ENCODE measurements at regions not wholly inside any gene's neighbourhood (a gene's known extent, or its start where the extent isn't known, plus 50 kb on each side); places are given as distances from the start of the nearest gene placed in this dataset.

DNA sequence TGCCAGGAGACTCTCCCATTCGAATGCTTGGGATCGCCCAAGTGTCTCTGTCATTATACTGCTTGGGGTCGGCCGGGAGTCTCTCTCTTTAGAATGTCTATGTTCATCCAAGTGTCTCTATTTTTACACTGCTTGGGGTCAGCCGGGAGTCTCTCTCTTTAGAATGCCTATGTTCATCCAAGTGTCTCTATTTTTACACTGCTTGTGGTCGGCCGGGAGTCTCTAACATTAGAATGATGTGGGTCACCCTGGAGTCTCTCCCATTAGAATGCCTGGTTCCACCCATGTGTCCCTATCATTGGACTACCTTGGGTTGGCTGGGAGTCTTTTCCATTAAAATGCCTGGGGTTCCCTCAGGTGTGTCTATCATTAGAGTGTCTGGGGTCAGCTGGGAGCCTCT lies 2230.4 kb downstream of the TP53TG3F start:
- Histone ChIP-seq H3K4me2 (ENCODE audit: insufficient read depth, low read length) (no peak overlapping the region), H3K4me1 (ENCODE audit: insufficient read depth, low read length) (no peaks in the 10 kb centered on the region), H3K27ac (ENCODE audit: low read depth, low read length) (no peak overlapping the region), H4K20me1 (ENCODE audit: insufficient read depth, low read length) (no peaks in the 10 kb centered on the region), H2AFZ (ENCODE audit: low read length) (no peak overlapping the region), H3K36me3 (ENCODE audit: insufficient read depth, low read length) (no peaks in the 10 kb centered on the region), H3K4me3 (ENCODE audit: insufficient read depth, low read length) (no peak overlapping the region), H3K9me3 (ENCODE audit: low read depth, low read length) (no peaks in the 10 kb centered on the region), H3K27me3 (ENCODE audit: insufficient read depth, low read length) (no peaks in the 10 kb centered on the region), H3K79me2 (ENCODE audit: insufficient read depth, low read length) (no peaks in the 10 kb centered on the region)
- DNase-seq (ENCODE audit: insufficient read length, low spot score, missing footprints): no peak
- TF ChIP-seq, protein P1, sequence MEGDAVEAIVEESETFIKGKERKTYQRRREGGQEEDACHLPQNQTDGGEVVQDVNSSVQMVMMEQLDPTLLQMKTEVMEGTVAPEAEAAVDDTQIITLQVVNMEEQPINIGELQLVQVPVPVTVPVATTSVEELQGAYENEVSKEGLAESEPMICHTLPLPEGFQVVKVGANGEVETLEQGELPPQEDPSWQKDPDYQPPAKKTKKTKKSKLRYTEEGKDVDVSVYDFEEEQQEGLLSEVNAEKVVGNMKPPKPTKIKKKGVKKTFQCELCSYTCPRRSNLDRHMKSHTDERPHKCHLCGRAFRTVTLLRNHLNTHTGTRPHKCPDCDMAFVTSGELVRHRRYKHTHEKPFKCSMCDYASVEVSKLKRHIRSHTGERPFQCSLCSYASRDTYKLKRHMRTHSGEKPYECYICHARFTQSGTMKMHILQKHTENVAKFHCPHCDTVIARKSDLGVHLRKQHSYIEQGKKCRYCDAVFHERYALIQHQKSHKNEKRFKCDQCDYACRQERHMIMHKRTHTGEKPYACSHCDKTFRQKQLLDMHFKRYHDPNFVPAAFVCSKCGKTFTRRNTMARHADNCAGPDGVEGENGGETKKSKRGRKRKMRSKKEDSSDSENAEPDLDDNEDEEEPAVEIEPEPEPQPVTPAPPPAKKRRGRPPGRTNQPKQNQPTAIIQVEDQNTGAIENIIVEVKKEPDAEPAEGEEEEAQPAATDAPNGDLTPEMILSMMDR (IDR thresholded peaks at IDR 0.05; ENCODE audit: extremely low read depth, low read depth, low read length): no peak

DNA sequence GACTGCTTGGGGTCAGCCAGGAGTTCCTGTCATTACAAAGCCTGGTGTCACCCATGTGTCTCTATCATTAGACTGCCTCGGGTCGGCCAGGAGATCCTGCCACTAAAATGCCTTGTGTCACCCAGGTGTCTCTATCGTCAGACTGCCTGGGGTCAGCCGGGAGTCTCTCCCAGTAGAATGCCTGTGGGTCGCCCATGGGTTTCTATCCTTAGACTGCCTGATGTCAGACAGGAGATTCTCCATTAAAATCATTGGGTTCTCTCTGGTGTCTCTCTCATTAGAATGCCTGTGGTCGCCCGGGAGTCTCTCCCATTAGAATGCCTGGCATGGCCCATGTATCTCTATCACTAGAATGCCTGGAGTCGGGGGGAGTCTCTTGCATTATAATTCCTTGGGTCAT lies 2231.0 kb downstream of the TP53TG3F start:
- Histone ChIP-seq H2AFZ (ENCODE audit: low read length) (no peak overlapping the region), H3K4me1 (ENCODE audit: insufficient read depth, low read length) (no peaks in the 10 kb centered on the region), H3K79me2 (ENCODE audit: insufficient read depth, low read length) (no peaks in the 10 kb centered on the region), H4K20me1 (ENCODE audit: insufficient read depth, low read length) (no peaks in the 10 kb centered on the region), H3K4me3 (ENCODE audit: insufficient read depth, low read length) (no peak overlapping the region), H3K36me3 (ENCODE audit: insufficient read depth, low read length) (no peaks in the 10 kb centered on the region), H3K4me2 (ENCODE audit: insufficient read depth, low read length) (no peak overlapping the region), H3K27ac (ENCODE audit: low read depth, low read length) (no peak overlapping the region), H3K9me3 (ENCODE audit: low read depth, low read length) (no peaks in the 10 kb centered on the region), H3K27me3 (ENCODE audit: insufficient read depth, low read length) (no peaks in the 10 kb centered on the region)
- TF ChIP-seq, protein P1 (IDR thresholded peaks at IDR 0.05; ENCODE audit: extremely low read depth, low read depth, low read length): no peak
- no peak for DNase-seq (ENCODE audit: insufficient read length, low spot score, missing footprints)

DNA sequence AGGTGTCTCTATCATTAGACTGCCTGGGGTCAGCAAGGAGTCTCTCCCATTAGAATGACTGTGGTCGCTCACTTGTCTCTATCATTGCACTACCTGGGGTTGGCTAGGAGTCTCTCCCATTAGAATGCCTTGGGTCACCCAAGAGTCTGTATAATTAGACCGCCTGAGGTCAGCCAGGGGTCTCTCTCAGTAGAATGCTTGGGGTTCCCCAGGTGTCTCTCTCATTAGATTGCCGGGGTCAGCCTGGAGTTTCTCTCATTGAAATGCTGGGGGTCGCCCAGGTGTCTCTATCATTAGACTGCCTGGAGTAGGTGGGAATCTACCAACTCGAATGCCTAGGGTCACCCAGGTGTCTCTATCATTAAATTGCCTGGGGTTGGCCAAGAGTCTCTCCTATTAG lies 2231.6 kb downstream of the TP53TG3F start:
- TF ChIP-seq, protein P1 (IDR thresholded peaks at IDR 0.05; ENCODE audit: extremely low read depth, low read depth, low read length): no peak
- no peak overlapping the region for H3K4me3 ChIP-seq (ENCODE audit: insufficient read depth, low read length)
- H2AFZ ChIP-seq (ENCODE audit: low read length): no peak overlapping the region
- no peaks in the 10 kb centered on the region for H4K20me1 ChIP-seq (ENCODE audit: insufficient read depth, low read length)
- H3K4me1 ChIP-seq (ENCODE audit: insufficient read depth, low read length): no peaks in the 10 kb centered on the region
- DNase-seq (ENCODE audit: insufficient read length, low spot score, missing footprints): no peak
- no peaks in the 10 kb centered on the region for H3K36me3 ChIP-seq (ENCODE audit: insufficient read depth, low read length)
- H3K9me3 ChIP-seq (ENCODE audit: low read depth, low read length): no peaks in the 10 kb centered on the region
- no peak overlapping the region for H3K27ac ChIP-seq (ENCODE audit: low read depth, low read length)
- no peak overlapping the region for H3K4me2 ChIP-seq (ENCODE audit: insufficient read depth, low read length)
- no peaks in the 10 kb centered on the region for H3K79me2 ChIP-seq (ENCODE audit: insufficient read depth, low read length)
- H3K27me3 ChIP-seq (ENCODE audit: insufficient read depth, low read length): no peaks in the 10 kb centered on the region

DNA sequence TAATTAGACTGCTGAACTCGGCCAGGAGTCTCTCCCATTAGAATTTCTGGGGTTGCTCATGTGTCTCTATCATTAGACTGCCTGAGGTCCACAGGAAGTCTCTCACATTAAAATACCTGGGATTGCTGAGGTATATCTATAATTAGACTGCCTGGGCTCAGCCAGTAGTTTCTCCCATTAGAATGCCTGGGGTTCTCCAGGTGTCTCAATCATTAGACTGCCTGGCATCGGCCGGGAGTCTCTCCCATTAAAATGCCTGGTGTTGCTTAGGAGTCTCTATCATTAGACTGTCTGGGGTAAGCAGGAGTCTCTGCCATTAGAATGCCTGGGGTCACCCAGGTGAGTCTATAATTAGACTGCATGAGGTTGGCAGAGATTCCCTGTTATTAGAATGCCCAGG lies 2233.4 kb downstream of the TP53TG3F start:
- TF ChIP-seq, protein P1 (IDR thresholded peaks at IDR 0.05; ENCODE audit: extremely low read depth, low read depth, low read length): no peak
- H4K20me1 ChIP-seq (ENCODE audit: insufficient read depth, low read length): no peaks in the 10 kb centered on the region

More for the DNA sequence above, 2233.4 kb downstream of the TP53TG3F start:
- DNase-seq (ENCODE audit: insufficient read length, low spot score, missing footprints): peak; percentile 30
- Histone ChIP-seq H3K9me3 (ENCODE audit: low read depth, low read length) (no peaks in the 10 kb centered on the region), H3K36me3 (ENCODE audit: insufficient read depth, low read length) (no peaks in the 10 kb centered on the region), H3K4me2 (ENCODE audit: insufficient read depth, low read length) (no peak overlapping the region), H3K4me1 (ENCODE audit: insufficient read depth, low read length) (no peaks in the 10 kb centered on the region), H3K27me3 (ENCODE audit: insufficient read depth, low read length) (no peaks in the 10 kb centered on the region), H2AFZ (ENCODE audit: low read length) (no peak overlapping the region), H3K4me3 (ENCODE audit: insufficient read depth, low read length) (no peak overlapping the region), H3K79me2 (ENCODE audit: insufficient read depth, low read length) (no peaks in the 10 kb centered on the region), H3K27ac (ENCODE audit: low read depth, low read length) (no peak overlapping the region)

Measured in osteoblast (primary cell).